ENCODE measurements at regions not wholly inside any gene's neighbourhood (a gene's known extent, or its start where the extent isn't known, plus 50 kb on each side); places are given as distances from the start of the nearest gene placed in this dataset.

- CTCF ChIA-PET, result no interaction called here
- dilution Hi-C loops (cut with HindIII; ENCODE audit: low sequenced_read_pairs, unreplicated experiment), result no loop called here
Observed at GRCh38 chr20:58071991-58072390, 156.5 kb downstream of the ANKRD60 start.

More at GRCh38 chr20:58071991-58072390, 156.5 kb downstream of the ANKRD60 start:
- H3K4me1 ChIP-seq (ENCODE audit: control insufficient read depth, insufficient read depth, low read length), result no peaks in the 10 kb centered on the region
- H3K56ac ChIP-seq (ENCODE audit: extremely low read depth, insufficient read depth, low read length), result no peak overlapping the region
- H4K5ac ChIP-seq (ENCODE audit: low read depth, low read length), result no peak overlapping the region
- no peak for DNase-seq
- no peak overlapping the region for H3K4ac ChIP-seq (ENCODE audit: low read depth, low read length)
- H2BK15ac ChIP-seq (ENCODE audit: low read depth, low read length), result no peak overlapping the region
- H3K4me3 ChIP-seq (ENCODE audit: insufficient read depth, low read depth, low read length), result no peak overlapping the region
- in situ Hi-C loops (cut with MboI; ENCODE audit: low sequenced_read_pairs), result no loop called here
- H2AK5ac ChIP-seq (ENCODE audit: low read depth, low read length), result no peak overlapping the region
- H3K79me1 ChIP-seq (ENCODE audit: low read depth in 1 of 2, low read length in 2 of 2), result no peaks in the 10 kb centered on the region
- H3K36me3 ChIP-seq (ENCODE audit: control insufficient read depth, insufficient read depth, low read length), result no peaks in the 10 kb centered on the region
- no peak for ATAC-seq (ENCODE audit: low read depth)
- H2AK9ac ChIP-seq (replicated peaks; ENCODE audit: low read depth, low read length, poor library complexity), result no peak overlapping the region
- no peaks in the 10 kb centered on the region for H3K9me3 ChIP-seq (ENCODE audit: control insufficient read depth, insufficient read depth, low read length)
- no peak overlapping the region for H3K18ac ChIP-seq (ENCODE audit: low read depth, low read length)
- H3K9ac ChIP-seq (ENCODE audit: low read depth, low read length), result no peak overlapping the region
- H4K8ac ChIP-seq (ENCODE audit: low read depth in 2 of 2, low read length in 2 of 2), result no peak overlapping the region
- H3K4me2 ChIP-seq (ENCODE audit: low read depth, low read length), result no peak overlapping the region
- POLR2A ChIA-PET (ENCODE audit: unreplicated experiment), result no interaction called here
- no peak overlapping the region for H2AFZ ChIP-seq (replicated peaks; ENCODE audit: low read length, poor library complexity)
- 86% methylated on average over 1 of the region's 3 CpGs; no CpG with 5 or more reads in 1 of the 2 experiments for WGBS, 2 experiments (ENCODE audit: extremely low coverage in 2 of 2, insufficient read length in 1 of 2)
- H2BK120ac ChIP-seq (ENCODE audit: low read depth, low read length), result no peak overlapping the region
- no peaks in the 10 kb centered on the region for H4K20me1 ChIP-seq (ENCODE audit: insufficient read depth, low read length)
- H3K9me1 ChIP-seq (ENCODE audit: insufficient read depth, low read length), result no peaks in the 10 kb centered on the region
- no peak overlapping the region for H3K27ac ChIP-seq (ENCODE audit: insufficient read depth, low read length)
- TF ChIP-seq MAFK (IDR thresholded peaks at IDR 0.05; ENCODE audit: low read depth, low read length) (no peak), USF2 (IDR thresholded peaks at IDR 0.05; ENCODE audit: low read depth, low read length) (no peak), FOS (IDR thresholded peaks at IDR 0.05; ENCODE audit: low read depth, low read length) (no peak), NFE2L2 (IDR thresholded peaks at IDR 0.05; ENCODE audit: low read depth, low read length) (no peak), SMC3 (IDR thresholded peaks at IDR 0.05; ENCODE audit: low read depth, low read length) (no peak), RCOR1 (IDR thresholded peaks at IDR 0.05; ENCODE audit: insufficient replicate concordance, low read length) (no peak), RAD21 (IDR thresholded peaks at IDR 0.05; ENCODE audit: low read length) (no peak), BHLHE40 (IDR thresholded peaks at IDR 0.05; ENCODE audit: low read depth, low read length) (no peak)
- no TSS peak for BruUV-seq (replicated peaks)
- intact Hi-C loops (cut with micrococcal nuclease), result no loop called here
- no peak overlapping the region for H4K91ac ChIP-seq (ENCODE audit: insufficient read depth, low read depth, low read length)
- H2BK5ac ChIP-seq (ENCODE audit: low read depth, low read length, poor library complexity, severe bottlenecking), result no peak overlapping the region
- no peak overlapping the region for H2BK20ac ChIP-seq (ENCODE audit: low read depth, low read length)
- no peak overlapping the region for H3K23ac ChIP-seq (ENCODE audit: low read depth, low read length)
- no peaks in the 10 kb centered on the region for H3K27me3 ChIP-seq (ENCODE audit: control insufficient read depth, insufficient read depth, low read length)
- no peak overlapping the region for H3K14ac ChIP-seq (replicated peaks; ENCODE audit: low read depth, low read length)

Data from IMR-90 (cell line).